ENCODE measurements at regions not wholly inside any gene's neighbourhood (a gene's known extent, or its start where the extent isn't known, plus 50 kb on each side); places are given as distances from the start of the nearest gene placed in this dataset.

- Histone ChIP-seq H3K9ac (no peak overlapping the region), H3K9me3 (ENCODE audit: control insufficient read depth, low read length) (no peaks in the 10 kb centered on the region), H3K27ac (no peak overlapping the region), H3K27me3 (ENCODE audit: control insufficient read depth, insufficient read depth, low read length) (no peaks in the 10 kb centered on the region), H3K36me3 (ENCODE audit: control insufficient read depth, insufficient read depth, low read length) (no peaks in the 10 kb centered on the region), H3K79me2 (no peaks in the 10 kb centered on the region), H3K4me2 (ENCODE audit: low read length) (no peak overlapping the region), H3K4me1 (no peaks in the 10 kb centered on the region), H2AFZ (no peak overlapping the region), H3K4me3 (ENCODE audit: low read depth, low read length) (no peak overlapping the region)
- TF ChIP-seq CTCF (IDR thresholded peaks at IDR 0.05) = no peak
Measured at GRCh38 chr9:87062746-87063145, 115.4 kb upstream of the GAS1 start.

- TF ChIP-seq CTCF (IDR thresholded peaks at IDR 0.05) = no peak
- no peaks in the 10 kb centered on the region for H3K9me3 ChIP-seq (ENCODE audit: control insufficient read depth, low read length)
- H3K4me2 ChIP-seq (ENCODE audit: low read length) = no peak overlapping the region
- H3K36me3 ChIP-seq (ENCODE audit: control insufficient read depth, insufficient read depth, low read length) = no peaks in the 10 kb centered on the region
- H3K4me3 ChIP-seq (ENCODE audit: low read depth, low read length) = no peak overlapping the region
- H3K79me2 ChIP-seq = no peaks in the 10 kb centered on the region
- H3K9ac ChIP-seq = no peak overlapping the region
- H3K27me3 ChIP-seq (ENCODE audit: control insufficient read depth, insufficient read depth, low read length) = no peaks in the 10 kb centered on the region
- no peaks in the 10 kb centered on the region for H3K4me1 ChIP-seq
- no peak overlapping the region for H2AFZ ChIP-seq
- H3K27ac ChIP-seq = no peak overlapping the region
Measured at GRCh38 chr9:87063246-87063645, 115.9 kb upstream of the GAS1 start.

- no peak overlapping the region for H2AFZ ChIP-seq
- H3K9ac ChIP-seq = no peak overlapping the region
- TF ChIP-seq CTCF (IDR thresholded peaks at IDR 0.05) = no peak
- H3K36me3 ChIP-seq (ENCODE audit: control insufficient read depth, insufficient read depth, low read length) = no peaks in the 10 kb centered on the region
- H3K27me3 ChIP-seq (ENCODE audit: control insufficient read depth, insufficient read depth, low read length) = no peaks in the 10 kb centered on the region
- H3K4me2 ChIP-seq (ENCODE audit: low read length) = no peak overlapping the region
- H3K79me2 ChIP-seq = no peaks in the 10 kb centered on the region
- no peak overlapping the region for H3K27ac ChIP-seq
- no peaks in the 10 kb centered on the region for H3K9me3 ChIP-seq (ENCODE audit: control insufficient read depth, low read length)
- no peaks in the 10 kb centered on the region for H3K4me1 ChIP-seq
- H3K4me3 ChIP-seq (ENCODE audit: low read depth, low read length) = no peak overlapping the region
Measured at GRCh38 chr9:87063871-87064270, 116.6 kb upstream of the GAS1 start.

- H3K9me3 ChIP-seq (ENCODE audit: control insufficient read depth, low read length) = no peaks in the 10 kb centered on the region
- H3K9ac ChIP-seq = no peak overlapping the region
- H3K27ac ChIP-seq = no peak overlapping the region
- H2AFZ ChIP-seq = no peak overlapping the region
- no peaks in the 10 kb centered on the region for H3K4me1 ChIP-seq
- no peaks in the 10 kb centered on the region for H3K36me3 ChIP-seq (ENCODE audit: control insufficient read depth, insufficient read depth, low read length)
- H3K4me2 ChIP-seq (ENCODE audit: low read length) = no peak overlapping the region
- TF ChIP-seq CTCF (IDR thresholded peaks at IDR 0.05) = no peak
- H3K79me2 ChIP-seq = no peaks in the 10 kb centered on the region
- H3K27me3 ChIP-seq (ENCODE audit: control insufficient read depth, insufficient read depth, low read length) = no peaks in the 10 kb centered on the region
- H3K4me3 ChIP-seq (ENCODE audit: low read depth, low read length) = no peak overlapping the region
Measured at GRCh38 chr9:87064311-87064710, 117.0 kb upstream of the GAS1 start.

GRCh38 chr9:87065981-87066380, 118.7 kb upstream of the GAS1 start:
- Histone ChIP-seq H3K36me3 (ENCODE audit: control insufficient read depth, insufficient read depth, low read length) (no peaks in the 10 kb centered on the region), H3K79me2 (no peaks in the 10 kb centered on the region), H3K27ac (no peak overlapping the region), H2AFZ (no peak overlapping the region), H3K4me3 (ENCODE audit: low read depth, low read length) (no peak overlapping the region), H3K4me2 (ENCODE audit: low read length) (no peak overlapping the region), H3K9me3 (ENCODE audit: control insufficient read depth, low read length) (no peaks in the 10 kb centered on the region), H3K4me1 (no peaks in the 10 kb centered on the region), H3K27me3 (ENCODE audit: control insufficient read depth, insufficient read depth, low read length) (no peaks in the 10 kb centered on the region), H3K9ac (no peak overlapping the region)
- TF ChIP-seq CTCF (IDR thresholded peaks at IDR 0.05) = no peak
